Body of pancreas (tissue), 4 donors: ENCODE measurements at regions not wholly inside any gene's neighbourhood (a gene's known extent, or its start where the extent isn't known, plus 50 kb on each side); places are given as distances from the start of the nearest gene placed in this dataset.

ENCODE experiments used
- CTCF ChIP-seq, 7 experiments: fragments of 450-650 bp in 4 of 7; fragments of 200-600 bp in 3 of 7; sonication (generic) in 3 of 7; IDR thresholded peaks; one replicate each; pipeline ENCODE4 v1.5.1; 2016 to 2019; ENCODE audit warnings: antibody characterized with exemption in 7 of 7
- POLR2A ChIP-seq, 3 donors: fragments of 450-650 bp; IDR thresholded peaks; one replicate each; pipeline ENCODE4 v1.6.1; 2016; ENCODE audit warnings: antibody characterized with exemption in 3 of 3, mild to moderate bottlenecking in 2 of 3

GRCh38 chr10:104581884-104582601, 59.0 kb upstream of the SORCS3 start:
- no peak for TF ChIP-seq CTCF (IDR thresholded peaks at IDR 0.05)
- TF ChIP-seq POLR2A (IDR thresholded peaks at IDR 0.05) = no peak
